KBM-7 (cell line): ENCODE measurements at regions not wholly inside any gene's neighbourhood (a gene's known extent, or its start where the extent isn't known, plus 50 kb on each side); places are given as distances from the start of the nearest gene placed in this dataset.
A peak's percentile ranks its signal among the peaks of the same experiment; 100 is the strongest.
"Not testable (repeated sequence)": the region's sequence is repeated elsewhere in the genome, so short reads cannot be mapped to it uniquely, and the experiment has no call there.

Experiments
- DNase-seq: peaks from one replicate; pipeline ENCODE4 v3.0.0-alpha.2; 2015
- in situ Hi-C: fragments of 300-500 bp; cut with MboI; formaldehyde crosslinking; loops from 2 replicates; pipeline ENCODE4 v1.14.3; 2020; ENCODE audit warnings: low sequenced_read_pairs, low pct_unique_long_range_greater_than_20kb, mixed read lengths

- DNase-seq: no peak
- in situ Hi-C loops: no loop called here
These were observed 130.9 kb downstream of the RELL1 start for GRCh38 chr4:37555322-37555721.

GRCh38 chr4:37549866-37550265, 136.3 kb downstream of the RELL1 start:
- in situ Hi-C loops, DNase-seq: not testable (repeated sequence)

GRCh38 chr4:37549041-37549440, 137.1 kb downstream of the RELL1 start:
- no peak for DNase-seq
- in situ Hi-C loops: no loop called here

GRCh38 chr4:37546586-37546985, 139.6 kb downstream of the RELL1 start:
- in situ Hi-C loops: no loop called here
- no peak for DNase-seq

GRCh38 chr4:37542706-37543105, 143.5 kb downstream of the RELL1 start:
- DNase-seq: no peak
- in situ Hi-C loops: no loop called here

GRCh38 chr4:37541956-37542355, 144.2 kb downstream of the RELL1 start:
- in situ Hi-C loops: no loop called here
- DNase-seq: no peak

- DNase-seq: no peak
These were observed 145.7 kb downstream of the RELL1 start for GRCh38 chr4:37540486-37540885.

GRCh38 chr4:37538931-37539330, 147.2 kb downstream of the RELL1 start:
- DNase-seq: no peak
- in situ Hi-C loops: no loop called here

More at GRCh38 chr4:37540486-37540885, 145.7 kb downstream of the RELL1 start:
- in situ Hi-C loops: no loop called here

GRCh38 chr4:37537484-37537883, 148.7 kb downstream of the RELL1 start:
- DNase-seq: no peak
- in situ Hi-C loops: no loop called here

- in situ Hi-C loops: no loop called here
- DNase-seq: no peak
These were observed 150.3 kb downstream of the RELL1 start for GRCh38 chr4:37535872-37536271.

GRCh38 chr4:37533286-37534033, 152.7 kb downstream of the RELL1 start:
- DNase-seq: no peak
- in situ Hi-C loops: no loop called here

- in situ Hi-C loops: no loop called here
- DNase-seq: no peak
These were observed 155.0 kb downstream of the RELL1 start for GRCh38 chr4:37531151-37531550.

GRCh38 chr4:37530451-37530850, 155.7 kb downstream of the RELL1 start:
- DNase-seq: no peak
- in situ Hi-C loops: no loop called here

GRCh38 chr4:37528166-37528885, 157.8 kb downstream of the RELL1 start:
- in situ Hi-C loops: no loop called here
- DNase-seq: peak; percentile 3

- in situ Hi-C loops: no loop called here
- no peak for DNase-seq
These were observed 161.9 kb downstream of the RELL1 start for GRCh38 chr4:37524267-37524666.

GRCh38 chr4:37522996-37523395, 163.2 kb downstream of the RELL1 start:
- in situ Hi-C loops: no loop called here
- no peak for DNase-seq

GRCh38 chr4:37517326-37517725, 168.8 kb downstream of the RELL1 start:
- in situ Hi-C loops: no loop called here
- no peak for DNase-seq

- in situ Hi-C loops: no loop called here
- no peak for DNase-seq
These were observed 170.0 kb downstream of the RELL1 start for GRCh38 chr4:37516057-37516775.

GRCh38 chr4:37510626-37511025, 175.6 kb downstream of the RELL1 start:
- DNase-seq: no peak
- in situ Hi-C loops: no loop called here

- in situ Hi-C loops: no loop called here
These were observed 182.9 kb downstream of the RELL1 start for GRCh38 chr4:37503261-37503660.

More at GRCh38 chr4:37503261-37503660, 182.9 kb downstream of the RELL1 start:
- DNase-seq: no peak
